Activated naive CD4-positive, alpha-beta T cell treated with anti-CD3 and anti-CD28 coated beads for 36 hours (primary cell): ENCODE measurements at regions not wholly inside any gene's neighbourhood (a gene's known extent, or its start where the extent isn't known, plus 50 kb on each side); places are given as distances from the start of the nearest gene placed in this dataset.

Experiments used
- CTCF ChIA-PET: fragments of 350-600 bp; sonication (Branson Sonifier 250); formaldehyde crosslinking; loops from one replicate; lab custom pipeline; 2021; ENCODE audit warnings: antibody characterized with exemption; lab: Charles Lee
- DNase-seq: peaks from one replicate; pipeline ENCODE4 v3.0.0-alpha.2; 2020
- H3K27ac Mint-ChIP-seq: one replicate; pipeline ENCODE4 v1.8.0; 2021; ENCODE audit warnings: mild to moderate bottlenecking, mixed read lengths
- H3K27me3 Mint-ChIP-seq: one replicate; pipeline ENCODE4 v1.8.0; 2021; ENCODE audit warnings: low read depth, mixed read lengths
- H3K36me3 Mint-ChIP-seq: one replicate; pipeline ENCODE4 v1.8.0; 2021; ENCODE audit warnings: low read depth, mixed read lengths
- H3K4me1 Mint-ChIP-seq: one replicate; pipeline ENCODE4 v1.8.0; 2021; ENCODE audit warnings: low read depth, mixed read lengths
- H3K4me3 Mint-ChIP-seq: one replicate; pipeline ENCODE4 v1.8.0; 2021; ENCODE audit warnings: mild to moderate bottlenecking, moderate library complexity, mixed read lengths
- H3K9me3 Mint-ChIP-seq: one replicate; pipeline ENCODE4 v1.8.0; 2021; ENCODE audit warnings: mixed read lengths
- intact Hi-C: fragments of 100-400 bp; cut with micrococcal nuclease; formaldehyde crosslinking; loops from one replicate; pipeline ENCODE4 v1.15.1; 2023

GRCh38 chr4:133596459-133596858, 447.4 kb downstream of the PCDH10 start:
- H3K27ac Mint-ChIP-seq = no peak overlapping the region
- intact Hi-C loops = no loop called here
- no peaks in the 10 kb centered on the region for H3K27me3 Mint-ChIP-seq
- CTCF ChIA-PET = no interaction called here
- H3K36me3 Mint-ChIP-seq = no peaks in the 10 kb centered on the region
- H3K4me1 Mint-ChIP-seq = no peaks in the 10 kb centered on the region
- DNase-seq = no peak
- no peaks in the 10 kb centered on the region for H3K9me3 Mint-ChIP-seq
- H3K4me3 Mint-ChIP-seq = no peak overlapping the region

- Mint-ChIP-seq H3K36me3 (no peaks in the 10 kb centered on the region), H3K27ac (no peak overlapping the region), H3K27me3 (no peaks in the 10 kb centered on the region), H3K9me3 (no peaks in the 10 kb centered on the region), H3K4me1 (no peaks in the 10 kb centered on the region), H3K4me3 (no peak overlapping the region)
- DNase-seq = no peak
- intact Hi-C loops = no loop called here
- CTCF ChIA-PET = no interaction called here
Measured at GRCh38 chr4:133594390-133595207, 445.5 kb downstream of the PCDH10 start.

GRCh38 chr4:133593764-133594163, 444.7 kb downstream of the PCDH10 start:
- H3K9me3 Mint-ChIP-seq = no peaks in the 10 kb centered on the region
- CTCF ChIA-PET = no interaction called here
- DNase-seq = no peak
- H3K4me1 Mint-ChIP-seq = no peaks in the 10 kb centered on the region
- H3K4me3 Mint-ChIP-seq = no peak overlapping the region
- no peaks in the 10 kb centered on the region for H3K36me3 Mint-ChIP-seq
- intact Hi-C loops = no loop called here
- no peak overlapping the region for H3K27ac Mint-ChIP-seq
- H3K27me3 Mint-ChIP-seq = no peaks in the 10 kb centered on the region

GRCh38 chr4:133592591-133592990, 443.5 kb downstream of the PCDH10 start:
- no peaks in the 10 kb centered on the region for H3K9me3 Mint-ChIP-seq
- H3K27me3 Mint-ChIP-seq = no peaks in the 10 kb centered on the region
- CTCF ChIA-PET = no interaction called here
- intact Hi-C loops = no loop called here
- H3K27ac Mint-ChIP-seq = no peak overlapping the region
- no peak for DNase-seq
- H3K4me1 Mint-ChIP-seq = no peaks in the 10 kb centered on the region
- H3K36me3 Mint-ChIP-seq = no peaks in the 10 kb centered on the region
- no peak overlapping the region for H3K4me3 Mint-ChIP-seq

GRCh38 chr4:133592106-133592505, 443.0 kb downstream of the PCDH10 start:
- Mint-ChIP-seq H3K36me3 (no peaks in the 10 kb centered on the region), H3K27me3 (no peaks in the 10 kb centered on the region), H3K9me3 (no peaks in the 10 kb centered on the region), H3K27ac (no peak overlapping the region), H3K4me3 (no peak overlapping the region), H3K4me1 (no peaks in the 10 kb centered on the region)
- CTCF ChIA-PET = interaction anchor here (0.7 kb wide), 1 partner anchor 92 kb away, joined by 3 read pairs; no protein-coding TSS in a partner anchor
- DNase-seq = no peak
- intact Hi-C loops = no loop called here

GRCh38 chr4:133588306-133588705, 439.2 kb downstream of the PCDH10 start:
- no peak for DNase-seq
- H3K4me1 Mint-ChIP-seq = no peaks in the 10 kb centered on the region
- intact Hi-C loops = no loop called here
- no peaks in the 10 kb centered on the region for H3K27me3 Mint-ChIP-seq
- H3K27ac Mint-ChIP-seq = no peak overlapping the region
- no peaks in the 10 kb centered on the region for H3K9me3 Mint-ChIP-seq
- H3K36me3 Mint-ChIP-seq = no peaks in the 10 kb centered on the region
- no peak overlapping the region for H3K4me3 Mint-ChIP-seq
- CTCF ChIA-PET = no interaction called here

- H3K9me3 Mint-ChIP-seq = no peaks in the 10 kb centered on the region
- H3K27ac Mint-ChIP-seq = no peak overlapping the region
- H3K36me3 Mint-ChIP-seq = no peaks in the 10 kb centered on the region
- H3K4me3 Mint-ChIP-seq = no peak overlapping the region
- H3K27me3 Mint-ChIP-seq = no peaks in the 10 kb centered on the region
- no peaks in the 10 kb centered on the region for H3K4me1 Mint-ChIP-seq
- CTCF ChIA-PET = no interaction called here
- intact Hi-C loops = no loop called here
- DNase-seq = no peak
Measured at GRCh38 chr4:133585323-133585722, 436.2 kb downstream of the PCDH10 start.

GRCh38 chr4:133584714-133585113, 435.6 kb downstream of the PCDH10 start:
- H3K9me3 Mint-ChIP-seq = no peaks in the 10 kb centered on the region
- no peaks in the 10 kb centered on the region for H3K36me3 Mint-ChIP-seq
- H3K27ac Mint-ChIP-seq = no peak overlapping the region
- CTCF ChIA-PET = no interaction called here
- DNase-seq = no peak
- intact Hi-C loops = no loop called here
- no peaks in the 10 kb centered on the region for H3K27me3 Mint-ChIP-seq
- no peak overlapping the region for H3K4me3 Mint-ChIP-seq
- H3K4me1 Mint-ChIP-seq = no peaks in the 10 kb centered on the region

GRCh38 chr4:133581996-133582619, 433.0 kb downstream of the PCDH10 start:
- H3K27ac Mint-ChIP-seq = no peak overlapping the region
- H3K9me3 Mint-ChIP-seq = peaks cover 2% of the 10 kb centered on the region
- no peaks in the 10 kb centered on the region for H3K27me3 Mint-ChIP-seq
- no peak overlapping the region for H3K4me3 Mint-ChIP-seq
- DNase-seq = no peak
- CTCF ChIA-PET = no interaction called here
- H3K4me1 Mint-ChIP-seq = no peaks in the 10 kb centered on the region
- no peaks in the 10 kb centered on the region for H3K36me3 Mint-ChIP-seq
- intact Hi-C loops = no loop called here

GRCh38 chr4:133574248-133574647, 425.2 kb downstream of the PCDH10 start:
- no peak overlapping the region for H3K27ac Mint-ChIP-seq
- no peak overlapping the region for H3K4me3 Mint-ChIP-seq
- H3K4me1 Mint-ChIP-seq = no peaks in the 10 kb centered on the region
- intact Hi-C loops = no loop called here
- no peak for DNase-seq
- CTCF ChIA-PET = no interaction called here
- H3K27me3 Mint-ChIP-seq = no peaks in the 10 kb centered on the region
- H3K9me3 Mint-ChIP-seq = peaks cover 6% of the 10 kb centered on the region
- H3K36me3 Mint-ChIP-seq = no peaks in the 10 kb centered on the region

GRCh38 chr4:133565379-133565778, 416.3 kb downstream of the PCDH10 start:
- Mint-ChIP-seq H3K27ac (no peak overlapping the region), H3K36me3 (no peaks in the 10 kb centered on the region), H3K4me1 (no peaks in the 10 kb centered on the region), H3K9me3 (no peaks in the 10 kb centered on the region), H3K4me3 (no peak overlapping the region), H3K27me3 (no peaks in the 10 kb centered on the region)
- no peak for DNase-seq
- intact Hi-C loops = no loop called here
- CTCF ChIA-PET = no interaction called here

GRCh38 chr4:133559987-133560386, 410.9 kb downstream of the PCDH10 start:
- H3K36me3 Mint-ChIP-seq = no peaks in the 10 kb centered on the region
- H3K4me1 Mint-ChIP-seq = no peaks in the 10 kb centered on the region
- peaks cover 2% of the 10 kb centered on the region for H3K9me3 Mint-ChIP-seq
- H3K27ac Mint-ChIP-seq = no peak overlapping the region
- intact Hi-C loops = no loop called here
- CTCF ChIA-PET = no interaction called here
- H3K27me3 Mint-ChIP-seq = no peaks in the 10 kb centered on the region
- no peak for DNase-seq
- no peak overlapping the region for H3K4me3 Mint-ChIP-seq

GRCh38 chr4:133555671-133556070, 406.6 kb downstream of the PCDH10 start:
- no peaks in the 10 kb centered on the region for H3K36me3 Mint-ChIP-seq
- no peak overlapping the region for H3K27ac Mint-ChIP-seq
- CTCF ChIA-PET = no interaction called here
- peaks cover 2% of the 10 kb centered on the region for H3K9me3 Mint-ChIP-seq
- H3K4me3 Mint-ChIP-seq = no peak overlapping the region
- H3K27me3 Mint-ChIP-seq = no peaks in the 10 kb centered on the region
- intact Hi-C loops = no loop called here
- DNase-seq = no peak
- no peaks in the 10 kb centered on the region for H3K4me1 Mint-ChIP-seq
